ENCODE measurements at regions not wholly inside any gene's neighbourhood (a gene's known extent, or its start where the extent isn't known, plus 50 kb on each side); places are given as distances from the start of the nearest gene placed in this dataset.

- Histone ChIP-seq H3K9ac (no peak overlapping the region), H3K9me3 (no peaks in the 10 kb centered on the region), H3K9me2 (no peaks in the 10 kb centered on the region), H3K27me3 (ENCODE audit: insufficient read depth) (no peaks in the 10 kb centered on the region), H3K4me2 (peak overlapping the region; percentile 27; the same call in 1 of the 2 replicates), H4K20me1 (ENCODE audit: insufficient read depth) (no peaks in the 10 kb centered on the region), H3K27ac (ENCODE audit: low read depth in 2 of 2, low read length in 1 of 2) (no peak overlapping the region), H3K36me3 (replicated peaks in 1 of 2; ENCODE audit: control insufficient read depth in 1 of 2, insufficient read depth in 2 of 2, low read length in 1 of 2) (no peaks in the 10 kb centered on the region), H3F3A (replicated peaks; ENCODE audit: insufficient read depth) (no peaks in the 10 kb centered on the region), H3K79me2 (ENCODE audit: insufficient read depth) (no peaks in the 10 kb centered on the region), H3K4me3 (ENCODE audit: low read depth in 2 of 2, low read length in 1 of 2) (no peak overlapping the region), H3K4me1 (ENCODE audit: control insufficient read depth in 1 of 2, insufficient read depth in 2 of 2, low read depth in 1 of 2, low read length in 1 of 2) (no peaks in the 10 kb centered on the region; a peak in 2 of 4 replicates), H2AFZ (ENCODE audit: low read depth) (peak overlapping the region; percentile 25; the same call in 1 of the 2 replicates)
- CTCF ChIA-PET = no interaction called here
- WGBS (ENCODE audit: low lambda C conversion rate) = 67% methylated on average over 1 of the region's 1 CpG
- DNase-seq = no peak
- POLR2A ChIA-PET = no interaction called here
- TF ChIP-seq RAD21 (IDR thresholded peaks at IDR 0.05; ENCODE audit: low read length) (no peak), MAX (IDR thresholded peaks at IDR 0.05; ENCODE audit: low read depth) (no peak), RXRA (IDR thresholded peaks at IDR 0.05; ENCODE audit: borderline replicate concordance, low read depth) (no peak), SMC3 (IDR thresholded peaks at IDR 0.05; ENCODE audit: low read depth, low read length) (no peak), USF1 (IDR thresholded peaks at IDR 0.05; ENCODE audit: borderline replicate concordance, low read depth) (no peak), JUND (IDR thresholded peaks at IDR 0.05) (no peak), TAF1 (IDR thresholded peaks at IDR 0.05; ENCODE audit: borderline replicate concordance, low read depth, low read length) (no peak), ELF1 (IDR thresholded peaks at IDR 0.05) (no peak), FOXJ3 (CRISPR knock-in tag; IDR thresholded peaks at IDR 0.05) (no peak), NRF1 (IDR thresholded peaks at IDR 0.05; ENCODE audit: low read depth, low read length) (no peak), GATA2 (CRISPR knock-in tag; IDR thresholded peaks at IDR 0.05) (no peak), IRF3 (IDR thresholded peaks at IDR 0.05; ENCODE audit: low read depth, low read length) (no peak), CTCF (IDR thresholded peaks at IDR 0.05) (no peak), POLR2AphosphoS5 (IDR thresholded peaks at IDR 0.05; ENCODE audit: low read depth, low read length) (no peak), USF2 (IDR thresholded peaks at IDR 0.05; ENCODE audit: borderline replicate concordance, low read depth, low read length) (no peak), EZH2phosphoT487 (IDR thresholded peaks at IDR 0.05; ENCODE audit: borderline replicate concordance, low read depth) (no peak), PBX3 (IDR thresholded peaks at IDR 0.05) (no peak), RCOR1 (IDR thresholded peaks at IDR 0.05; ENCODE audit: low read length) (no peak), GABPA (IDR thresholded peaks at IDR 0.05; ENCODE audit: low read depth) (no peak)
These were observed 467.7 kb upstream of the FAT3 start for GRCh38 chr11:91756829-91757480.

Measured in SK-N-SH (cell line).